ENCODE measurements at regions not wholly inside any gene's neighbourhood (a gene's known extent, or its start where the extent isn't known, plus 50 kb on each side); places are given as distances from the start of the nearest gene placed in this dataset.
"Not testable (repeated sequence)": the region's sequence is repeated elsewhere in the genome, so short reads cannot be mapped to it uniquely, and the experiment has no call there.

GRCh38 chr14:56061051-56061450 lies 57.2 kb upstream of the PELI2 start:
- Histone ChIP-seq H3K4me1 (no peaks in the 10 kb centered on the region), H3K27me3 (peaks cover 0 to 6% (median 0%) of the 10 kb centered on the region in 9 donors), H3K9me3 (no peaks in the 10 kb centered on the region), H3K4me3 (no peak overlapping the region), H3K36me3 (no peaks in the 10 kb centered on the region), H3K27ac (no peak overlapping the region)
- WGBS, 4 donors: 71 to 84% (median 78%) methylated on average over 4 of the region's 4 CpGs
- DNase-seq (no peak), ATAC-seq (no peak)
- intact Hi-C loops (cut with DNase I): no loop called here
- TF ChIP-seq POLR2A (IDR thresholded peaks at IDR 0.05) (no peak), CTCF (IDR thresholded peaks at IDR 0.05) (no peak)

GRCh38 chr14:56063131-56063530 lies 55.1 kb upstream of the PELI2 start:
- Histone ChIP-seq H3K27me3 (peaks cover 0 to 6% (median 0%) of the 10 kb centered on the region in 9 donors), H3K36me3 (no peaks in the 10 kb centered on the region), H3K4me3 (no peak overlapping the region), H3K27ac (no peak overlapping the region), H3K4me1 (no peaks in the 10 kb centered on the region), H3K9me3 (no peaks in the 10 kb centered on the region)
- intact Hi-C loops (cut with DNase I): no loop called here
- WGBS, 4 donors: 66 to 82% (median 76%) methylated on average over 4 of the region's 4 CpGs
- ATAC-seq: no peak
- TF ChIP-seq CTCF (IDR thresholded peaks at IDR 0.05): no peak
- no peak for TF ChIP-seq POLR2A (IDR thresholded peaks at IDR 0.05)
- no peak for DNase-seq

- no peaks in the 10 kb centered on the region for H3K9me3 ChIP-seq
- ATAC-seq (no peak), DNase-seq (no peak)
- H3K27ac ChIP-seq: no peak overlapping the region
- H3K36me3 ChIP-seq: no peaks in the 10 kb centered on the region
- TF ChIP-seq POLR2A (IDR thresholded peaks at IDR 0.05): no peak
- TF ChIP-seq CTCF (IDR thresholded peaks at IDR 0.05): no peak
- no peak overlapping the region for H3K4me3 ChIP-seq
- intact Hi-C loops (cut with DNase I): no loop called here
- 88 to 96% (median 92%) methylated on average over 5 of the region's 5 CpGs for WGBS, 4 donors
- H3K4me1 ChIP-seq: no peaks in the 10 kb centered on the region
- H3K27me3 ChIP-seq: peaks cover 0 to 6% (median 0%) of the 10 kb centered on the region in 9 donors
Measured at GRCh38 chr14:56064513-56064912, 53.7 kb upstream of the PELI2 start.

GRCh38 chr14:56065199-56065598 lies 53.0 kb upstream of the PELI2 start:
- ATAC-seq; H3K4me3 ChIP-seq; H3K4me1 ChIP-seq; DNase-seq; H3K27ac ChIP-seq; H3K9me3 ChIP-seq; H3K36me3 ChIP-seq; H3K27me3 ChIP-seq; intact Hi-C loops (cut with DNase I): not testable (repeated sequence)
- WGBS, 4 donors: 86 to 93% (median 88%) methylated on average over 4 of the region's 4 CpGs

- Histone ChIP-seq H3K9me3 (no peaks in the 10 kb centered on the region), H3K27ac (no peak overlapping the region), H3K4me3 (no peak overlapping the region), H3K36me3 (no peaks in the 10 kb centered on the region), H3K27me3 (peaks cover 0 to 3% (median 0%) of the 10 kb centered on the region in 9 donors), H3K4me1 (no peaks in the 10 kb centered on the region)
- ATAC-seq (no peak), DNase-seq (no peak)
- 93 to 97% (median 94%) methylated on average over 5 of the region's 5 CpGs for WGBS, 4 donors
- TF ChIP-seq POLR2A (IDR thresholded peaks at IDR 0.05) (no peak), CTCF (IDR thresholded peaks at IDR 0.05) (no peak)
- intact Hi-C loops (cut with DNase I): no loop called here
Measured at GRCh38 chr14:56065621-56066290, 52.5 kb upstream of the PELI2 start.
